ENCODE measurements at regions not wholly inside any gene's neighbourhood (a gene's known extent, or its start where the extent isn't known, plus 50 kb on each side); places are given as distances from the start of the nearest gene placed in this dataset.

- DNase-seq = no peak
Observed at GRCh38 chr13:85371254-85371653, 428.0 kb downstream of the SLITRK6 start.

DNA sequence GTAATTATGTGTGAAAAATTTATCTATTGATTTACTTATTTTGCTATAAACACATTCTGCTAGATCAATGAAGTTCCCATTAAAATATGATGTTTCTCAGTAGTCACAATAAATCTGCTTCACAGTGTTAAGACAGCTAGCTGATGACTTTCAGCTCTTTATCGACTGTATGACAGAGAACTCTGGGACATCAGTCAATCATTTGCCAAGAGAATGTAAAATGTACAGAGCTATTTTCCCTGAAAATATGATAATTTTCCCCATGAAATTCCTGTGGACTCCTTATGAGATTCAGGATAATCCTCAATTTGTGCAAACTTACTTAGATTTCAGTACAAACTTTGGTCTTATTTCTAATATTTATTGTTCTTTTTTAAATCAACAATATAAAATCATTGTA, 430.5 kb downstream of the SLITRK6 start:
- no peak for DNase-seq

DNA sequence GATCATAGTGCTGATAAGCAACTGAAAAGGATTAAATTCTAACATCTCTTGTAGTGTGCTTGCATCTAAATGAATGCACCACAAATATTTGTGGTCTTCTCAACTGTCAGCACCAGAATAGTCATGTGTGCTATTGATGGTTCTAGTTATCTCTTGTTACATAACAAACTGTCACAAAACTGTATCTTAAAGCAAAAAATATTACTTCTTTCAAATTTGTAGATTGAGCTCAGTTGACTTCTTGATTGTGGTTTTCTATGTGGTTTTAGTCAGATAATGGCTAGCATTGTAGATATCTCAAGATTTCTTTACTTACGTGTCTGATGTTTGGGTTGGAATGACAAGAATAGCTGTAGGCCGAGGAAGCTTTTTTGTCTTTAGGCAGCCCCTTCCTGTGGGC, 431.3 kb downstream of the SLITRK6 start:
- DNase-seq = no peak

GRCh38 chr13:85366759-85367417, 432.3 kb downstream of the SLITRK6 start:
- no peak for DNase-seq

GRCh38 chr13:85363504-85363903, 435.7 kb downstream of the SLITRK6 start:
- DNase-seq = no peak

DNA sequence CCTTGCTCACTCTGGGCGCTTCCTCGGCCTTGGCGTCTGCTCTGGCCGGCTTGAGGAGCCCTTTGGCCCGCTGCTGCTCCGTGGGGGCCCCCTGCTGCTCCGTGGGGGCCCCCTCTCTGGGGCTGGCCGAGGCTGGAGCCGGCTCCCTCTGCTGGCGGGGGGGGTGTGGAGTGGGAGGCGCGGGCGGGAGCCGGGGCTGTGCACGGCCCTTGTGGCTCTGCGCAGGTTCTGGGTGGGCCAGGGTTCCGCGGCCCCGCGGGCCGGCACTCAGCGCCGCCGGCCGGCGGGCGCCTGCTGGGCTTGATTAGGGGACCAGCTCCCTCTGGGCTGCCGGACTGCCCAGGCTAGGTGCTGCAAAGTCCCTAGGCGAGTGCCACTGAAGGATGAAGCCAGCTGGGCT, 436.2 kb downstream of the SLITRK6 start:
- DNase-seq = no peak

- DNase-seq = no peak
Observed at GRCh38 chr13:85347251-85347650, 452.0 kb downstream of the SLITRK6 start.

- DNase-seq = no peak
Observed at GRCh38 chr13:85334187-85334586, 465.0 kb downstream of the SLITRK6 start.

- no peak for DNase-seq
Observed at GRCh38 chr13:85333506-85334020, 465.7 kb downstream of the SLITRK6 start.

DNA sequence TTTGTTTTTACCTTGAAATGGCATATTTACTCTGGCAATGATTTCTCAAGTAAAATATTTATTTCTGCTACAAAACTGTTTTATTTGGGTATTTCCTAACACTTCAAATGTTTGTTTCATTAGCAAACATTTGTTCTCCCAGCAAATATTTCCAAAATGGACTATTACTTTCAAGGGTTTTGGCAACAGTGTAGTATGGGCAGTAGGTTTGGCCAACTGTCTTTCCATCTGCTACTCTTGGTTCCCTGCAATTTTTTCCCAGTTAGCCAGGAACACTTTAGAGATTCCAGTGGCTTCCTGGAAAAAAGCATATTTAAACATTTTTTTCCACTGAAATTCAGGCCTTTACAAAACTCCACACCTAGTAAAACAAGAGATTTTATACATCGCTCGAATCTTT, 466.6 kb downstream of the SLITRK6 start:
- DNase-seq = no peak

GRCh38 chr13:85321734-85322133, 477.5 kb downstream of the SLITRK6 start:
- no peak for DNase-seq

DNA sequence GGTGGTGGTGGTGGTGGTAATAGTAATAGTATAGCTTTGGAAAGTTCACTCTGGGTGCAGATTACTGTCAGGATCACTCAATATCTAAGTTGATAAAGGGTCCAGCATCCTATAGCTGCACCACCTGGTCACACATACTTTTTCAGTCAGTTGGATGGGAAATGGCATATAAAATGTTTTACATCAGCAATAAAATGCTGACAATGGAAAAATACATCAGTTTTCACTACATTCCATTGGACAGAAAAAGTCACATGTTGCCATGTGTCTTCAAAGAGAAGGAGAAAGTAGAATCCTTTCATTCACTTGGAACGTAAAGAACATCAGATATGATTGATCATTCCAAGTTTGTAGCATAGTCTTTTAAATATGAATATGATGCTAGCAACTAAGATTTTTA, 481.4 kb downstream of the SLITRK6 start:
- no peak for DNase-seq

DNA sequence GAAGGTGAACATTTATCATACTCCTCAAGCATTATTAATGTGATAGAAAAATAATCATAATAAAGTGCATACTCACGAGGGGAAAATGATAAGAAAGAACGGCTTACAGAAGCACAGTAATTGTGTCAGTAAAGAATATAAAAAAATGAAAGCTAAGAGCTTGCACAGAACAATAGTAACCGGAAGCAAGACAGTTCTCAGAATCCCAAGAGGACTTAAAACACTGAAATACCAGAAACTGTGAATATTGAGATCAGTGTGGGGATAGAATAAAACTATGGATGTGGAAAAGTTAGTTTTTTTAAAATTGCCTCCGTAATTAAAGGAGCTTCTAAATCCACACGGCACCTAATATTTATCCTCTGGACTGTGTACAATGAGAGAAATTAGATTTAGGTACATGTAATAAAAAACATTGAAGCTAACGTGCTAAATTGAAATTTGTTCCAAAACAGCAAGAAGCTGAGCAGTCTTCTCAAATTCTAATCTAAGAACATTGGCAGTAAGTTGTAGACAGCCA, 482.7 kb downstream of the SLITRK6 start:
- DNase-seq = no peak

DNA sequence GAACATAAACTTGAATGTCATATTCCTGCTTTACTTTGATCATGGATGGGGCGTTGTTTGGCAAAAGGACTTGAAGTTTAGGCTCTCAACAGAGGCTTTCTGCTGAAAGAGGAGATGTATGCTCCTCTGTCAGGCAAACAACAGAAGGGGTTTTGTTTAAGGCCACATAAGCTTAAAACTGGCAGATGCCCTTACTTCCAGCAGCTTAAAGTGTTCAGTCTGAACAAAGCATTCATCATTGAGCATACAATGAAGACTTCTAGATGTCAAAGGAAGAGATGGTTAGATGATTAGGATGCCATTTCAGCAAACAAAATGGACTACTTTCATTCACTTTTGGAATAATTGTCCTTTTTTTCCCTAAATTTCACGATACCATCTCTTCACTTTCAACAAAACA, 484.5 kb downstream of the SLITRK6 start:
- no peak for DNase-seq

DNA sequence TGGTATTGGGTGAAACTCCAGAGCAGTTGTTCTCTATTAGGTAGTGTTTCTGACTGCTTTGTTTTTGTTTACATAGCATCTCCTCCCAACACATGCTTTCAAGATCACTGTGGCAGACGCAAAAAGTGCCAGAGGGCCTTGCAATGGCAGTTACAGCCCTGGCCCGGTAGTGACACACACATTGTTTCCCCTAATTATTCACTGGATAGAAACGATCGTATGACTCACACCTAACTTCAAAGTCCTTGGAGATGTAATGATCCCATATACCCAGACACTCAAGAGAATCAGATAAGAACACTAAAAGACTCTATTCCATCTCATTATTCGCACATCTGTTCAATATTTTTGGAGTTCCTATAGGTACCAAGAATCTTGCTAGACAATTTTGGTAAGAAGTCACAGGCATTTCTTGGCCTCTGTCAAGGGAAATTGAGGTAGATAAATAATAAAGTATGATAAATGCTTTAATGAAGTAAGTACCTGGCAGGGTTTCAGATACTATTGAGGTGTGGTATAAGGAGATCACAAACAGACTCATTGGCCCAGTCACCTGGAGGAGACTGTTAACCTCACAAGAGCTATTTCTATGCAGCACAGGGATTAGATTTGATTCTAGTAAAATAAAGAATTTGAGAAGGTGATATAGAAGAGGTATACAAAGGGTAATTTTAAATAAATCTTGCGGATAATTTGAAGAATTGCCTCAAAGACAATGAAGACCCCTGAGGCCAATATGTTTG, 485.3 kb downstream of the SLITRK6 start:
- no peak for DNase-seq

GRCh38 chr13:85312071-85312470, 487.1 kb downstream of the SLITRK6 start:
- DNase-seq = no peak

GRCh38 chr13:85303630-85304029, 495.6 kb downstream of the SLITRK6 start:
- DNase-seq = no peak

DNA sequence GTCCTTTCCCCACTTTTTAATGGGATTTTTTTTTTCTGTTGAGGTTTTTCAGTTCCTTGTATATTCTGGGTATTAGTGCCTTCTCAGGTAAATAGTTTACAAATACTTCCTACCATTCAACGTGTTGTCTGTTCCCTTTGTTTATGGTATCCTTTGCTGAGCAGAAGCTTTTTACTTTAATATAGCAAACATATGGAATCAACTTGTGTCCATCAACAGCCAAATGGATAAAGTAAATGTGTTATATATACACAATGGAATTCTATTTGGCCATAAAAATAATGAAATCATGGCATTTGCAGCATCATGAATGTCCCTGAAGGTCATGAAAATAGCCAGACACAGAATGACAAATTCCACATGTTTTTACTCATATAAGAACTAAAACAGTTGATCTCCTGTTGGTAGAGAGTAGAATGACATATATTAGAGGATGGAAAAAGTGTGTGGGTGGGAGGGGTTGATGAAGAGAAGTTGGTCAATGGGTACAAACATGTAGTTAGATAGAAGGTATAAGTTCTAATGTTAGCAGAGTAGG, 500.8 kb downstream of the SLITRK6 start:
- DNase-seq = no peak

- DNase-seq = no peak
Observed at GRCh38 chr13:85288698-85289097, 510.5 kb downstream of the SLITRK6 start.

DNA sequence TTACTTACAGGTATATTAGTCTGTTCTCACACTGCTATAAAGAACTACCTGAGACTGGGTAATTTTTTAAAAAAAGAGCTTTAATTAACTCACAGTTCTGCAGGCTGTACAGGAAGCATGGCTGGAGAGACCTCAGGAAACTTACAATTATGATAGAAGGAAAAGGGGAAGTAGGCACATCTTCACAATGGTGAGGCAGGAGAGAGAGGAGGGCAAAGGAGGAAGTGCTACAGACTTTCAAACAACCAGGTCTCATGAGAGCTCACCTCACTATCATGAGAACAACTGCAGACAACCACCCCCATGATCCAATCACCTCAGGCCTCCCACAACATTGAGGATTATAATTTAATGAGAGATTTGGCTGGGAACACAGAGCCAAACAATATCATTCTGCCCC, 511.7 kb downstream of the SLITRK6 start:
- no peak for DNase-seq

- DNase-seq = no peak
Observed at GRCh38 chr13:85286081-85286480, 513.1 kb downstream of the SLITRK6 start.

DNA sequence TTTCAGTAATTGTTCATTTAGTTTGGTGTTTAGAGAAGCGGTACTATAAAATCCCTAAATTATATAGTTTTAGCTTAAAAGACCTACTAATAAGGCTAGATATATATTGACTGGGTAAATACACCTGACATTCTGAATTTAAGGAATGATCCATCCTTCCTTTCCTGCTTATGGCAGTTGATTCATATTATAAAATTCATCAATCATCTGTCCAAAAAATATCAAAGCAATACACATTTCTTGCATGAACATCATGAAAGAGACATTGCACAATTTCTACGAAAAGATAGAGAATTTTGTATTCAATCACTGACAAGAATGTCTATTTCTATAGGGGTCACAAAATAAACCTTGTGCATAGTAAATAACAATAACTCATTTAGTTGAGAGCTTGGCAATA, 514.9 kb downstream of the SLITRK6 start:
- DNase-seq = no peak

DNA sequence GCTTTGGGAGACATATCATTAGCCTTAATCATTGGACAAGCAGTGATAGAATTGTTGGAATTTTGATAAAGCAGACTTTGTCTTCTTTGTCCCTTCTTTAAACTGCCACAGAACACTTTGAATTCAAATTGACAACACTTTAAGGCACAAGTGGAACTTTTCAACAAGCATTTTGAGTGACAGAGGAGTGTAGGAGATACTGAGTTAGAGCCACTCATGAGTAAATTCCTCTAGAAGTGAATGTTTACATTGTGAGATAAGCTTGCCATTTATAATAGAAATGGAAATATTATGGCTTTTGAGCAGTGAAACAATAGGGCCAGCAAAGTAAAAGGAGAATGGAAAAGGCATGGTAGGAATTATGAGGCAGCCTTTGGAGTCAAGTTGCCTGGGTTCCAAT, 515.8 kb downstream of the SLITRK6 start:
- DNase-seq = no peak

DNA sequence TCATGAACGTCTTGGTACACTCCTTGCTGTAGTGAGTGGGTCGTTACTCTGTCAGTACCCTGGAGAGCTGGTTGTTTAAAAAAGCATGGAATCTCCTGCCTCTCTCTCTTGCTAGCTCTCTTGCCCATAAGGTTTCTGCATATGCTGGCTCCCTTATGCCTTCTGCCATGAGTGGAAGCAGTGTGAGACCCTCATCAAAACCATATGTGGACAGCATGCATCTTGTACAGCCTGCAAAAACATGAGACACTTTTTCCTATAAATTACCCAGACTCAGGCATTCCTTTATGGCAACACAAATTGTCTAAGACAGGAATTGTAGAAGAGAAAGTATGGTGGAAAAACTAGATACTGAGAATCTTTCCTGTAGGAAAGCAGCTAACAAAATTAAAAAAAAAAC, 516.3 kb downstream of the SLITRK6 start:
- no peak for DNase-seq
